GM12872 (cell line): ENCODE measurements at regions not wholly inside any gene's neighbourhood (a gene's known extent, or its start where the extent isn't known, plus 50 kb on each side); places are given as distances from the start of the nearest gene placed in this dataset.

ENCODE experiments used
- TF ChIP-seq, protein P1 (sequence below): IDR thresholded peaks from 3 replicates; pipeline ENCODE4 v1.5.1; 2011; ENCODE audit warnings: low read depth, mild to moderate bottlenecking, low read length, moderate library complexity; ENCODE audit not compliant: insufficient read depth

DNA sequence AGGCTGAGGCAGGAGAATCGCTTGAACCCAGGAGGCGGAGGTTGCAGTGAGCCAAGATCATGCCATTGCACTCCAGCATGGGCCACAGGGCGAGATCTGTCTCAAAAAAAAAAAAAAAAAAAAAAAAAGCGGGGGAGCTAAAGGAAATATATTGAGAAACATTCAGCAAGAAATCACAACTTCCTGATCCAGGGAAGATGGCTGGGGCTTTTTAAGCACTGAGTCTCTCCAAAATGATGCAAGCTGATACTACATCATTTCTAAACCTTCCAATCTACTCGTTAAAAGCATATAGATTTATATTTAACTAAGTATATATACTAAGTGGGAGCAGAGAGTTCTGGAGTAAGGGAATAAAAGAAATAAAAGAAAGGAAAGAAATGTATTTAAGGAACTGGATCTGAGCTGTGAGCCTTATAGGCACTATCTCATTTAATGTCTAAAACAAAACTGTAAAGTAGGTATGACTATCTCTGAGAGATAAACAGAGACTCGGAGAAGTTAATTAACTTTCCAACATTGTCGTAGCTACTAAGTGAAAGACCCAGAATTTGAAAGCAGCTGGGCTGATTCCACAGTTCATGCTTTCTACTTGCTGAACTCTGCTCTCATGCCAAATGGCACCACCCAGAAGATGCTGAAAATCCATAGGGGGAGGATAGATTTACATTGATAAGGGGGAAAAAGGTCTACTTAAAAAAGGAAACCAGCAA is 215.0 kb upstream of the MARCKS start:
- TF ChIP-seq, protein P1, sequence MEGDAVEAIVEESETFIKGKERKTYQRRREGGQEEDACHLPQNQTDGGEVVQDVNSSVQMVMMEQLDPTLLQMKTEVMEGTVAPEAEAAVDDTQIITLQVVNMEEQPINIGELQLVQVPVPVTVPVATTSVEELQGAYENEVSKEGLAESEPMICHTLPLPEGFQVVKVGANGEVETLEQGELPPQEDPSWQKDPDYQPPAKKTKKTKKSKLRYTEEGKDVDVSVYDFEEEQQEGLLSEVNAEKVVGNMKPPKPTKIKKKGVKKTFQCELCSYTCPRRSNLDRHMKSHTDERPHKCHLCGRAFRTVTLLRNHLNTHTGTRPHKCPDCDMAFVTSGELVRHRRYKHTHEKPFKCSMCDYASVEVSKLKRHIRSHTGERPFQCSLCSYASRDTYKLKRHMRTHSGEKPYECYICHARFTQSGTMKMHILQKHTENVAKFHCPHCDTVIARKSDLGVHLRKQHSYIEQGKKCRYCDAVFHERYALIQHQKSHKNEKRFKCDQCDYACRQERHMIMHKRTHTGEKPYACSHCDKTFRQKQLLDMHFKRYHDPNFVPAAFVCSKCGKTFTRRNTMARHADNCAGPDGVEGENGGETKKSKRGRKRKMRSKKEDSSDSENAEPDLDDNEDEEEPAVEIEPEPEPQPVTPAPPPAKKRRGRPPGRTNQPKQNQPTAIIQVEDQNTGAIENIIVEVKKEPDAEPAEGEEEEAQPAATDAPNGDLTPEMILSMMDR, result no peak

- TF ChIP-seq, protein P1, result no peak
Observed at GRCh38 chr6:113642714-113643406, 214.3 kb upstream of the MARCKS start.

GRCh38 chr6:113643407-113643770 is 213.8 kb upstream of the MARCKS start:
- TF ChIP-seq, protein P1, result no peak

DNA sequence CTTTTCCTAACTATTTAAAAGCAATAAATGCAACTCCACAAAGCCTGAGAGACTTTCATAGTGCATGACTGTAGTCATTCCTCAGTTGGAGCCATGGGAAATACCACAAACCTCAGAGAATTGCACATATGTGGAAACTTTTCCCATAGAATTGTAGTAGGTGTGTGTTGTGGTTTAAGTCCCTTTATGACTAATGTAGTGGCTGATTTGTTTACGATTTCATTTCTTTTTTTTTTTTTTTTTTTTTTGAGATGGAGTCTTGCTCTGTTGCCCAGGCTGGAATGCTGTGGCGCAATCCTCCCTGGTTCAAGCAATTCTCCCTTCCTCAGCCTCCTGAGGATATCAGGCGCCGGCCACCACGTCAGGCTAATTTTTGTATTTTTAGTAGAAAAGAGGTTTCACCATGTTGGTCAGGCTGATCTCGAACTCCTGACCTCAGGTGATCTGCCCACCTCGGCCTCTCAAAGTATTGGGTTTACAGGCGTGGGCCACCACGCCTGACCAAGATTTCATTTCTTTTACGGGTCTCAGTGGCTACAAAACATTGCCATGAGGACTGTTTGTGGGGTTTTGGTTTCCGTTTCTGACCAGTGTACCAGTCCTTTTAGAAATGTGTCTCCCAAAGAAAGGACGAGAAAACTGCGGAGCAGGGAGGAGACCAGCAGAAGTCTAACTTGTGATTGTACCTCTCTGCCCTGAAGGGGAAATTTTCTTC is 212.1 kb upstream of the MARCKS start:
- TF ChIP-seq, protein P1, result no peak

DNA sequence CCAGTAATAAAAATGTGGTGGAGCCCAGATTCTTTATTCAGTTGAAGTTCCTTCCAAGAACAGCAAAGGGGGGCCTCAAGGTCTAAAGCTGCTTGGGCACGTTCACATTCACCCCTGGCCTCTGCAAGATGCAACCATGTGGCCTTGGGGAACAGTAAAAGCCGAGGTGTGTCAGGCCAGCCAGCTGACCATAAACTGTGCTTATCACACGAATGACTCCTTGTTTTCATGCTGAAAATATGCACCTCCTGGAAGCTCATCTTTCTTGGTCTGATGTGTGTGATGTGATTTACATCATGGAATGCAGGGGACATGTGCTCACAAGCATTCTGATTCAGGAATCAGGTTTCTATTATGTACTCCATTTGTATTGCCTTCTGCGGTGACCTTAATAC is 211.6 kb upstream of the MARCKS start:
- TF ChIP-seq, protein P1, result no peak

- TF ChIP-seq, protein P1, result no peak
Observed at GRCh38 chr6:113645986-113646385, 211.2 kb upstream of the MARCKS start.

GRCh38 chr6:113646701-113647100 is 210.4 kb upstream of the MARCKS start:
- TF ChIP-seq, protein P1, result no peak
